Muscle of leg (tissue), 3 donors: ENCODE measurements at regions not wholly inside any gene's neighbourhood (a gene's known extent, or its start where the extent isn't known, plus 50 kb on each side); places are given as distances from the start of the nearest gene placed in this dataset.
"Not testable (repeated sequence)": the region's sequence is repeated elsewhere in the genome, so short reads cannot be mapped to it uniquely, and the experiment has no call there.

Experiments used
- DNase-seq: peaks from one replicate; pipeline ENCODE4 v3.0.0; 2013
- H3K27ac ChIP-seq: one replicate; pipeline ENCODE4 v1.5.1; 2013; ENCODE audit warnings: mild to moderate bottlenecking, low read length, control low read depth
- H3K27me3 ChIP-seq: one replicate; pipeline ENCODE4 v1.6.1; 2013; ENCODE audit warnings: low read length; ENCODE audit not compliant: control insufficient read depth, insufficient read depth
- H3K36me3 ChIP-seq: one replicate; pipeline ENCODE4 v1.6.1; 2013; ENCODE audit warnings: low read length; ENCODE audit not compliant: control insufficient read depth, insufficient read depth
- H3K4me1 ChIP-seq: one replicate; pipeline ENCODE4 v1.6.1; 2013; ENCODE audit warnings: low read length; ENCODE audit not compliant: control insufficient read depth, insufficient read depth
- H3K4me3 ChIP-seq: one replicate; pipeline ENCODE4 v1.5.1; 2013; ENCODE audit warnings: low read length, control low read depth
- H3K9me3 ChIP-seq: replicated peaks from 2 replicates; pipeline ENCODE4 v1.6.1; 2013; ENCODE audit warnings: low read depth, low read length; ENCODE audit not compliant: control insufficient read depth
- WGBS: methylation state at CpG from one replicate; pipeline ENCODE4 v1.1.5; 2013; ENCODE audit warnings: missing lambda C conversion rate; ENCODE audit not compliant: insufficient coverage; 5-methylcytosine and 5-hydroxymethylcytosine counted together

- Histone ChIP-seq H3K4me3 (no peak overlapping the region), H3K4me1 (peaks cover 22% of the 10 kb centered on the region), H3K27ac (no peak overlapping the region), H3K27me3 (no peaks in the 10 kb centered on the region), H3K36me3 (no peaks in the 10 kb centered on the region), H3K9me3 (no peaks in the 10 kb centered on the region)
- whole genome bisulfite sequencing: no CpG with 5 or more reads among the region's 2 CpGs
- peak; percentile 71 for DNase-seq
Measured at GRCh38 chr15:57789225-57789624, 82.7 kb downstream of the POLR2M start.

DNA sequence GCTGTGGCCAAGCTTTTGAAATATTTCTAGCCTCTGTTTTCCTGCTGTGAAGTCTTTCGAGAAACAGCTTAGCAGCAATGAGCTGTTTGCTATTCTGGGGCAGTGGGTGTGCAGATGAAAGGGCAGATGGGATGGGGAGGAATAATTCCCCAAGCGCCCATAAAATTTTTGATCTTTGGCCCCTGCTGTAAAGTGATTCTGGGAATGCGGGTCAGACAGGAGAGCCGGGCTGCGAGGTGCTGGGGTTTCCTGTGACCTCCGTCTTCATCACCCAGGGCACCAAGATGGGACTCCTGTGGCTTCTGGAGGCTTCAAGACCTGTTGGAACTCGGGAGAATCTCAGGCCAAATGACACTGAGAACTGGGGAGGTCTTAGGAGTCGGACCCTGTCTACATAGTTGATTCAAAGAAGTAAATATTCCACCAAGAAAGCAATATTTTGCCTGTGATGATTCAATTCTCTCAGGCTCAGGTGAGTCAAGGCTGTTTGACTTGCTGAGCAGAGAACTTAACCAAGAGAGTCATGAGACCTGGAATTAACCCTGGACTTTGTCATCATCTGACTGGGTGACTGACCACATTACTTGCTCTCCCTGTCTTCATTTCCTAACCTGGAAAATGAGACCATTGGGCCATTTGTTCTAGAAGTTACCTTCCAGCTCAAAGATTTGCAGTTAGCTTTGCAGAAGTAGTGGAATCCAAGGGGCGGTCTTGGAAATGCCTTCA lies 86.4 kb downstream of the POLR2M start:
- Histone ChIP-seq H3K36me3 (no peaks in the 10 kb centered on the region), H3K27me3 (no peaks in the 10 kb centered on the region), H3K27ac (no peak overlapping the region), H3K4me1 (peaks cover 32% of the 10 kb centered on the region), H3K9me3 (no peaks in the 10 kb centered on the region), H3K4me3 (no peak overlapping the region)
- DNase-seq: no peak
- WGBS: 59% methylated on average over 5 of the region's 9 CpGs

DNA sequence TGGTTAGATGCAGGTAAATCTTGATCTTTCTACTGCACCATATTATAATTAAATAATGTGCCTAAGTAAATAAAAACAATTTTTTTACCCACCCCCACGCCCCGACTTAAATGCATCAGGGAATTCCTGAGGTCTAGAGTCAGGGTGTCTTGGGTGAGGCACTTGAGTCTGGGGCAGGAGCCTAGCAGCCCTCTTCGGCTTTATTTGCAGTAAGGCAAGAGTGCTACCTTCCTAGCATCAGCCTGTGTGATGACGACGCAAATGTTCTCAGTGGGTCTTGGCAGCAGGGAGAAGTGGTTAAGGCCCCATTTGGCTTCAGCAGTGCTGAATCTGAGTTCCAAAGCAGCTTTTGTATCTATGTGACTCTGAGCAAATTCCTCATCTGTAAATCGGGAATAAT lies 88.7 kb downstream of the POLR2M start:
- no peak for DNase-seq
- H3K27me3 ChIP-seq: no peaks in the 10 kb centered on the region
- no peaks in the 10 kb centered on the region for H3K36me3 ChIP-seq
- H3K4me1 ChIP-seq: peaks cover 22% of the 10 kb centered on the region
- H3K27ac ChIP-seq: no peak overlapping the region
- H3K4me3 ChIP-seq: no peak overlapping the region
- H3K9me3 ChIP-seq: no peaks in the 10 kb centered on the region
- WGBS: 52% methylated on average over 3 of the region's 6 CpGs

DNA sequence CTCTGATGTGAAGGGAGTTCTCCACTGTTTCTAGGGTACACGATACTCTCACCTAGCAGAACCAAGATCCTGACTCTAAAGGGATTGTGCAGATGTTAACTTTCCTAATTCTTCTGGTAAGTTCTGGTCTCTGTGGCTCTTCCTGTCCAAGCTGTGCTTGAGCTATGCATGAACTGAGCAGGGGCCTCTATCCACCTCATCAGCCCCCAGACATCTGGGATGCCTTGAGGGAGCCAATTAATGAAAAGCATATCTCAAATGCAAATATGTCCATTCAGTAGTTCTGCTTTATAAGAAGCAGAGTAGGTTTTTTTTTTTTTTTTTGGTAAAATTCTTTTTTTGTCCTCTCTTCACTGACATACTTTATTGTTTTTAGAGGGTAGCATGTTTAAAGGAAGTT lies 89.6 kb downstream of the POLR2M start:
- DNase-seq: peak; percentile 74
- Histone ChIP-seq H3K4me1 (peaks cover 22% of the 10 kb centered on the region), H3K4me3 (no peak overlapping the region), H3K36me3 (no peaks in the 10 kb centered on the region), H3K27ac (peak overlapping the region; percentile 65), H3K27me3 (no peaks in the 10 kb centered on the region), H3K9me3 (no peaks in the 10 kb centered on the region)
- no CpG with 5 or more reads among the region's 1 CpG for WGBS

GRCh38 chr15:57797110-57797509 lies 90.6 kb downstream of the POLR2M start:
- Histone ChIP-seq H3K36me3 (no peaks in the 10 kb centered on the region), H3K4me1 (peaks cover 21% of the 10 kb centered on the region), H3K4me3 (no peak overlapping the region), H3K27ac (peak overlapping the region; percentile 77), H3K9me3 (no peaks in the 10 kb centered on the region), H3K27me3 (no peaks in the 10 kb centered on the region)
- 100% methylated on average over 1 of the region's 3 CpGs for WGBS
- no peak for DNase-seq

- no peaks in the 10 kb centered on the region for H3K9me3 ChIP-seq
- peaks cover 17% of the 10 kb centered on the region for H3K4me1 ChIP-seq
- H3K27me3 ChIP-seq: no peaks in the 10 kb centered on the region
- H3K27ac ChIP-seq: peak overlapping the region; percentile 77
- H3K36me3 ChIP-seq: no peaks in the 10 kb centered on the region
- no peak overlapping the region for H3K4me3 ChIP-seq
- no CpG with 5 or more reads among the region's 7 CpGs for WGBS
- DNase-seq: peak; percentile 57
Measured at GRCh38 chr15:57797568-57798267, 91.2 kb downstream of the POLR2M start.

DNA sequence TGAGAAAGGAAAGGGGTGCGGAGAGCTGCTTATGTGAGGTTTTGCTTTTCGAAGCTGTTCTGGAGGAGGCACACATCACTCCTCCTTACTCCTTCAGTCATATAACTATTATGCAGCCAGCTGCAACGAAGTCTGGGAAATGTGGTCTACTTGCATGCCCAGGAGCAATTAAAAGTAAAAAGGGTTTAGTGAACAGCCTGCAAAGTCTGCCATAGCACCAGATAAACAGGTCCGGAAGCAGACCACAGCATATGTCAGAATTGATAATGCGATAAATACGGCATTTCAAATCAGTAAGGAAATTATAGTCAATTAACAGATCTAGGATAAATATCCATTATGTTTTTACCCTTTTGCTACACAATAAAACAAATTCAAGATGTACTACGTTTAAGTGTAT lies 99.5 kb downstream of the POLR2M start:
- no peaks in the 10 kb centered on the region for H3K36me3 ChIP-seq
- peaks cover 2% of the 10 kb centered on the region for H3K9me3 ChIP-seq
- H3K4me1 ChIP-seq: no peaks in the 10 kb centered on the region
- 57% methylated on average over 1 of the region's 7 CpGs for WGBS
- DNase-seq: no peak
- no peak overlapping the region for H3K4me3 ChIP-seq
- H3K27me3 ChIP-seq: no peaks in the 10 kb centered on the region
- H3K27ac ChIP-seq: no peak overlapping the region

- not testable (repeated sequence) for H3K9me3 ChIP-seq, H3K36me3 ChIP-seq, DNase-seq, H3K4me3 ChIP-seq, H3K27ac ChIP-seq, H3K4me1 ChIP-seq, H3K27me3 ChIP-seq
- WGBS: no CpG with 5 or more reads among the region's 7 CpGs
Measured at GRCh38 chr15:57809285-57809684, 102.8 kb downstream of the POLR2M start.

- H3K4me3 ChIP-seq: no peak overlapping the region
- peaks cover 4% of the 10 kb centered on the region for H3K4me1 ChIP-seq
- no peak for DNase-seq
- no peaks in the 10 kb centered on the region for H3K9me3 ChIP-seq
- H3K27ac ChIP-seq: no peak overlapping the region
- WGBS: 92% methylated on average over 6 of the region's 6 CpGs
- H3K36me3 ChIP-seq: no peaks in the 10 kb centered on the region
- no peaks in the 10 kb centered on the region for H3K27me3 ChIP-seq
Measured at GRCh38 chr15:57816599-57816998, 110.1 kb downstream of the POLR2M start.

- no peak overlapping the region for H3K4me3 ChIP-seq
- no peaks in the 10 kb centered on the region for H3K9me3 ChIP-seq
- H3K36me3 ChIP-seq: no peaks in the 10 kb centered on the region
- WGBS: 58% methylated on average over 3 of the region's 4 CpGs
- no peak overlapping the region for H3K27ac ChIP-seq
- H3K4me1 ChIP-seq: peaks cover 4% of the 10 kb centered on the region
- DNase-seq: no peak
- no peaks in the 10 kb centered on the region for H3K27me3 ChIP-seq
Measured at GRCh38 chr15:57819646-57820045, 113.1 kb downstream of the POLR2M start.
